Inflammatory macrophage (primary cell): ENCODE measurements at regions not wholly inside any gene's neighbourhood (a gene's known extent, or its start where the extent isn't known, plus 50 kb on each side); places are given as distances from the start of the nearest gene placed in this dataset.

Experiments used
- DNase-seq, 2 donors: peaks; one replicate each; pipeline ENCODE4 v3.0.0-alpha.2; 2020 to 2022

- no peak for DNase-seq
Measured at GRCh38 chrX:45740291-45740690, 539.6 kb upstream of the DIPK2B start.

GRCh38 chrX:45735571-45735970 lies 534.9 kb upstream of the DIPK2B start:
- no peak for DNase-seq

GRCh38 chrX:45731448-45731847 lies 530.8 kb upstream of the DIPK2B start:
- DNase-seq: no peak

GRCh38 chrX:45727761-45728160 lies 527.1 kb upstream of the DIPK2B start:
- DNase-seq: no peak

GRCh38 chrX:45722471-45722870 lies 521.8 kb upstream of the DIPK2B start:
- no peak for DNase-seq

GRCh38 chrX:45719751-45720501 lies 519.2 kb upstream of the DIPK2B start:
- DNase-seq: no peak

- DNase-seq: no peak
Measured at GRCh38 chrX:45718676-45719075, 518.0 kb upstream of the DIPK2B start.

- peak in 1 of 2 donors; percentile 39 for DNase-seq
Measured at GRCh38 chrX:45716750-45717149, 516.1 kb upstream of the DIPK2B start.

- DNase-seq: no peak
Measured at GRCh38 chrX:45715748-45716147, 515.1 kb upstream of the DIPK2B start.

- DNase-seq: peak; percentile 82 to 84
Measured at GRCh38 chrX:45714866-45715265, 514.2 kb upstream of the DIPK2B start.

GRCh38 chrX:45712067-45712466 lies 511.4 kb upstream of the DIPK2B start:
- no peak for DNase-seq

GRCh38 chrX:45711231-45711630 lies 510.6 kb upstream of the DIPK2B start:
- no peak for DNase-seq

- DNase-seq: no peak
Measured at GRCh38 chrX:45710081-45710801, 509.6 kb upstream of the DIPK2B start.

- no peak for DNase-seq
Measured at GRCh38 chrX:45709381-45709780, 508.7 kb upstream of the DIPK2B start.

- no peak for DNase-seq
Measured at GRCh38 chrX:45699158-45699557, 498.5 kb upstream of the DIPK2B start.

- DNase-seq: peak; percentile 45 to 58
Measured at GRCh38 chrX:45697591-45697990, 496.9 kb upstream of the DIPK2B start.

- no peak for DNase-seq
Measured at GRCh38 chrX:45696736-45697135, 496.1 kb upstream of the DIPK2B start.

GRCh38 chrX:45689971-45690370 lies 489.3 kb upstream of the DIPK2B start:
- peak in 1 of 2 donors; percentile 3 for DNase-seq

- DNase-seq: no peak
Measured at GRCh38 chrX:45683914-45684313, 483.2 kb upstream of the DIPK2B start.

- DNase-seq: no peak
Measured at GRCh38 chrX:45681891-45682290, 481.2 kb upstream of the DIPK2B start.

- DNase-seq: no peak
Measured at GRCh38 chrX:45669715-45670340, 469.2 kb upstream of the DIPK2B start.

- no peak for DNase-seq
Measured at GRCh38 chrX:45668686-45669443, 468.2 kb upstream of the DIPK2B start.

GRCh38 chrX:45667666-45668065 lies 467.0 kb upstream of the DIPK2B start:
- DNase-seq: no peak
